HG03066 (cell line): ENCODE measurements at regions not wholly inside any gene's neighbourhood (a gene's known extent, or its start where the extent isn't known, plus 50 kb on each side); places are given as distances from the start of the nearest gene placed in this dataset.

Experiments
- ATAC-seq: cut with Tn5 transposase; IDR thresholded peaks from one replicate; pipeline ENCODE4 v1.9.1; 2021; ENCODE audit warnings: low read depth; ENCODE audit not compliant: unreplicated experiment

DNA sequence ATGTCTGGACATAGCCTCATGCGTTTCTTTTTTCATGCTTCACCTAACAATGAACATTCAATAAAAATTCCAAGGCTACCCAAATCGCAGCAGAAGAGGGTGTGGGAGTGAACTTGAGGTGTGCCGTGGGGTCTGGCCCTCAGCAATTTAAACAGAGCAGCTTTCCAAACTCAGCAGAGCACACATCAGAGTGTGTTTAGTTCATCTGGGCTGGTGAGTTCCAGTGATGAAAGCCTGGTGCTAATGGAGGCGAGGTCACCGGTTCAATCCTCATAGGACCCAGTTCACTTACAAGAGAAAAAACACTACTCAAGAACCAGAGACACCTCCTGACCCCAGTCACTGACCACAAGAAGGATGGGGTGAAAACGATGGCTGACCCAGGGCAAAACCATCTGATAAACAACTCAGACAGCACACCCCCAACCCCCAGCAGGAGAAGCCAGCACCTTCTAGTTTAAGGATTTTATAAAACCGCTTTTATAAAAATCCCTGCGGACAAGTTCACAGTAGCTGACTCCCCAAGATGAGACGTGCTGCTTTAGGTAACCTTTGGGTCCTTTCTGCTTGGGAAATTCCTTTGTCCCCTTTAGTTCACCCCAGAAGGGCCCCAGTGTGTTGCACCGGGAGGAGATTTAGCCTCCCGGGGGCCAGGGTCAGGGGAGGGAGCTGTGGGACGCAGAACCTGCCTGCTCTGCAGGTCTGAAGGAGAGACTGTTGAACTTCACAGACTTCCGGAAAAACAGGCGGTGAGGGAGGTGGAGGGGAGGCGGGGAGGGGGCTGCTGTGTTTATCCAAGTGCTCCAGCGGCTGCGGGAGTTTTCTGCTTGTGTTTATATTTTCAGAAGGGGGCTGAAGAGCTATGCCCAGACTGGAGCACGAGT lies 152.7 kb upstream of the SOX11 start:
- no peak for ATAC-seq

DNA sequence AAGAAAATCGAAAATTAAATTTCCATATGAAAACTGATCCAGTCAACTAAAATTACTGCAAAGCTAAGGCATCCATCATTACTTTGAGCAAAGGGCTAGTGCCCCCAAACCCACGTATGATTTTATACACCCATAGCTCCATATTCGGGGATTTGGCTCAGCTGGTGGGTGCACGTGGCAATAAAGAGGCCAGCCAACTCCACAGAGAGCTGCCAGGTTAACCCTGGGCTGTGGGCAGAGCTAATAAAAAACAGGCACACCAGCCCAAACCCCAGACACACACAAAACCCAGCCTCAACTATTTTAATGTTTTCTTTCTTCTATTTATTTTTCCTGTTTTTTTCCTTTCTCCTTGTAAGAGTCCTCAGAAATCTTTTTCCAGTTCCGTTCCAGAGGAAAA lies 151.3 kb upstream of the SOX11 start:
- no peak for ATAC-seq

DNA sequence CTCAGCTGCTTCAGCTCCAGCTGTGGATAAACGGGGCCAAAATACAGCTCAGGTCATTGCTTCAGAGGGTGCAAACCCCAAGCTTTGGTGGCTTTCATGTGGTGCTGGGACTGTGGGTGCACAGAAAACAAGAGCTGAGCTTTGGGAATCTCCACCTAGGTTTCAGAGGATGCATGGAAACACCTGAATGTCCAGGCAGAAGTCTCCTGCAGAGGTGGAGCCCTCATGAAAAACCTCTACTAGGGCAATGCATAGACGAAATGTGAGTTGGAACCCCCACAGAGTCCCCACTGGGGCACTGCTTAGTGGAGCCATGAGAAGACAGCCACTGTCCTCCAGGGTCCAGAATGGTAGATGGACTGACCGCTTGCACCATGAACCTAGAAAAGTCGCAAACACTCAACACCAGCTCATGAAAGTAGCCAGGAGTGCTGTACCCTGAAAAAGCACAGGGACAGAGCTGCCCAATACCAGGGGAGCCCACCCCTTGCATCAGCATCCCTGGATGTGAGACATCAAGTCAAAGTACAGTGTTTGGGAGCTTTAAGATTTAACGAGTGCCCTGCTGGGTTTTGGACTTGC lies 147.9 kb upstream of the SOX11 start:
- ATAC-seq: no peak

DNA sequence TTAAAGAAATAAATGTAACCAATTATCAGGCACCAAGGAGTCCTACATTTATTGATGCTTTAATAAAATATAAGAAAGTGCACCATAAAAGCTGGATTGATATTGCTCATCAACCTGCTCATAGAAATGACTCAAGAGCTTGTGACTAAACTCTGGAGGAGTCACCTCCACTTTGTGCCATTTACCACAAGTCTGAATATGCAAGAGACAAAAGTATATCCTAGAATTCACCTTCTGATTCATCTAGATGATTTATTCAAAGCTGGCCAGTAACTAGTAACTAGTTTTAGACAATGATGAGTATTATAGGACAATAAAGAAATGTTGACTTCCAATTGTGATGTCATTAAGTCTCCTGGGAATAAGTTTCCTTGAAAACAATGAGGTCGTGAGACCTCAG lies 146.0 kb upstream of the SOX11 start:
- ATAC-seq: no peak

DNA sequence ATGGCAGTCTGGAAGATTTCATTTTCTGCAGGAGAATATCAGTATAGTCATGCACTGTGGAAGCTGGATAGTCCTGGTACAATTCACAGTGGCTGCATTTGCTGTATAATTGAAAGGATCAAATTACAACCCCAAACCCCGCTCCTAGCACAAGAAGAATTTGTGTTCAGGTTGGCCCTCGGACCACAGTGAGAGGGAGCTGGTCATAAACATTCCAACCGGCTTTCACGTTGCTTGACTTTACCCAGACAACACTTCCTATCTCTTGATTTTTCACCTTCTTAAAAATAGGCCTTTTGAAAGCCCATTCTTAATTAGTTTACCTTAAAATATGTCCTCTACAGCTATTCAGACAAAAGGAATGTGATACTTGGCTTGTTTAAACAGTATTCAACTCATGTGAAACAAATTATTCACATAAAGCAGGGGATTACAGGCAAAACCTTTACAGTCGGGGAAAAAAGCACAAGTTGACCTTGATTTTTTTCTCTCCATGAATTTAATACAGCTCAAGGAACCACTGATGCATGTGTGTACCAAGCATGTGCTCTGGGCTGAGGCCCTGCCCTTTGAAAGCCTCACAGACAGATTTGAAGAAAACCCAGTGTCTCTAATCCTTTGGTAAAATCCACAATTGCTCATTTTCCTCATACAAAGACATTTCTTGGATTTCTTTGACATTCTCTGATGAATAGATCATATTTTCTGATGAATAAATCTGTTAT lies 143.0 kb upstream of the SOX11 start:
- ATAC-seq: no peak

DNA sequence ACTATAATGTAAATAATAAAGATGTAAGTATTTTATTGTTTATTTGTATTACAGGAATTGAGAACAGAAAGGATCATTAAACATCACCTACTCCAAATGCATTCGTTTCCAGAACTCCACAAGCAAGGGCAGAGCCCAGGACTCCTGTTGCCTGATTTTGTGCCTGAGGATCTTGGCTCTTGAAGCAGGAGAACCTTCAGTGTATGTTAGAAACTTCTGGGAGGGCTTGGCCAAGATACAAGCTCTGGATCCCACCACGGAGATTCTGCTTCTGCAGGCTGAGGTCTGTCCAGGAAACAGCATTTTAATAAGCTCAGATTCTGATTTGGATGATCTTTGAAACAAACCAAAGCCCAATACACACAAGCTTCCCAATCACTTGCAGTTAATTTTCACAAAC lies 142.4 kb upstream of the SOX11 start:
- no peak for ATAC-seq

DNA sequence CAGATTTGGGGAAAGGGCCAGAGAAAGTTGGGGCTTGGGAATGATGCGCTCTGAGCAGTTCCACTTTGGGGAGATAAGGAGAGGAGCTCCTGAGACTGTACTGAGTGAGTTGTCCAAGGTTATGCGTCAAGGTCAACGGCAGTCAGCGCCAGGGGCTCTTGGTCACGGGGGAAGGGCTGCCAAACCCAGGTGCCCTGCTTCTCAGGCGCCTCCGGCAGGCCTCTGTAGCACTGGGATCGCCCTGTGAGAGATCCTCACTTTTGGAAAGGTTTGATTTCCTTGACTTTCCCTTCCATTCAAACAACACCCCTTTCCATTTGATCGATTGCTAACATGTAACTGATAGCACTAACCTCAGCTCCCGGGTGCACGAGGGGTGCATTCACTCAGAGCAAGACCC lies 136.5 kb upstream of the SOX11 start:
- ATAC-seq: no peak

DNA sequence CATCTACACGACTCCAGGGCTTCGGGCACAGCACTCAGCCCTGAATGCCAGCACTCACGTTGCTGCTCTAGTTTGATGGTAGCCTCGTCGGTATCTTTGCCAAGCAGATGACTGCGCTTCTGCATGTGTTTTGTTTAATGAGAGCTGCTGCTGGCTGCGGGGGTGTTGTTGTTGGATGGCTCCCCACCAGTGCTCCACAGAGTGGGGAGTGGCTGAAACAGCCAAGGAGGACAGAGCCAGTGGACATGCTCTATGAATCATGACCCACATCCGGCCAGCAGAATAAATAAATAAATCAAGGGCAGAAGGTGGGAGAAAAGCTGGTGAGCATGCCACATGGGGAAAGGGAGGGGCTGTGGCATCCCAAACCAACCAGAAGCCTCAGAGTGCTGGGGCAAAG lies 131.2 kb upstream of the SOX11 start:
- ATAC-seq: no peak

DNA sequence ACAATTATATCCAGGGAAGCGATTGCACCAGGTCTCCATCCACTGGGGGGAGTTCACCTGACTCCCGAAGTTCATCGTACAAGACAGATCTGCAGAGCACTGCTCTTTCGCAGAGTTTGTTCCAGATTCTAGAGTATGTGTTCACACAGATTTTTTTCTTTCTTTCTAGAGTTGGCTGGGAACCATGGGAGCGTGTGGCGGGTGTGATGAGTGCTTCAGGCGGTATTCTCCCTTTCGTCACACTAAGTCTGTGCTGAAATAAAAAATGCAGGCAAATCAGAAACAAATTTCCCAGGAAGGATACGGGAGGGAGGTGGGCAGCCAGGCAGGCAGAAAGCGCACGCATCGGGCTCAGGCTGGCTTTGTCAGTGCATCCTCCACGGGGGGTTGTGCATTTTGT lies 129.8 kb upstream of the SOX11 start:
- no peak for ATAC-seq

DNA sequence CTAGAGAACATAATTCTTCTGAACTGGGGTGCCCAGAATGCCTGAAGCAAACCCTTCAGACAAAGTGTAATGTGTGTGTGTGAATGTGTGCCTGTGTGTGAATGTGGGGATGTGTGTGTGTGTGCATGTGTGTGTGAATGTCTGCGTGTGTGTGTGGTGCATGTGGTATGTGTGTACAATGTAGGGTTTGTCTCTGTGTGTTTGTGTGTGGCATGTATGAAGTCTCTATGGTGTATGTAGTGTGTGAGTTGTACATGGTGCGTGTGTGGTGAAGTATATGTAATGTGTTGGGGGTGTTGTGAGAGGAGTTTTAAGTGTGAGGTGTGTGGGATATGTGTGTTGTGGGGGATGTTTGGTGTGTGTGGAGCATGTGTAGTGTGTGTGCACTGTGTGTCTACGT lies 129.3 kb upstream of the SOX11 start:
- ATAC-seq: no peak

DNA sequence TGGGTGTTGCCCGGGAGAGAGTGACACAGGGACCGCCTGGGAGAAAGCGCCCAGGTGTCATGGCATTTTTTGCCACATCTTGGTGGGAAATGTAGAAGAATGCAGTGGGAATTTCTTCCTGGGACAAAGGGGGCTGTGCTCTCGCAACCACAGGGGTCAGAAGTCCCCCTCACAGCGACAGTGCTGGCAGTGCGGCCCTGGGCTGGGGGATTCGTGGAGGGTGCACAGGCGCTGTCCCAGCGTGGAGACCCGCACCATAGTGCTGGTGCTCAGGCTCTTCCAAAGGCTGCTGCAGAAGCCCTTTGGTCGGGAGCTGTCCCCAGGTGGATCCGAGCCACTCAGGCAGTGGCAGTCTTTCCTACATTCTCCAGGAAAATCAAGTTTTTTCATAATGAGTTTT lies 128.8 kb upstream of the SOX11 start:
- no peak for ATAC-seq

DNA sequence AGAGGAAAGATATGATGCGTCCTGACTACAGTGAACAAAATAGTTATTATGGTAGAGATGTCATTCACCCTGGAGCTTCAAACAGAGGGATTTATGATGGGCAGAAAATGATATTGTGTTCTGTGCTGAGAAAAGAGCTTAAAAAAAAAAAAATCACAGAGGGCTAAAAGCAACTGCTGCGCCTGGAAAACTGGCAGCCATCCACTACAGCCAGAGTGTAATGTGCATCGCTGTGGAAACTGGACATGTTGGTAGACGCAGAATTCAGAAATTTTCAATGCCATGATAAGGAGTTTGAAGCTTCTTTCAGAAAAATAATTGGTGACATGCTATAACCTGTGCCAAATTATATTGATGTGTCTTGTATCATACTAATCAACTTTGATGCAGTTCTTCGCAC lies 122.9 kb upstream of the SOX11 start:
- ATAC-seq: no peak

DNA sequence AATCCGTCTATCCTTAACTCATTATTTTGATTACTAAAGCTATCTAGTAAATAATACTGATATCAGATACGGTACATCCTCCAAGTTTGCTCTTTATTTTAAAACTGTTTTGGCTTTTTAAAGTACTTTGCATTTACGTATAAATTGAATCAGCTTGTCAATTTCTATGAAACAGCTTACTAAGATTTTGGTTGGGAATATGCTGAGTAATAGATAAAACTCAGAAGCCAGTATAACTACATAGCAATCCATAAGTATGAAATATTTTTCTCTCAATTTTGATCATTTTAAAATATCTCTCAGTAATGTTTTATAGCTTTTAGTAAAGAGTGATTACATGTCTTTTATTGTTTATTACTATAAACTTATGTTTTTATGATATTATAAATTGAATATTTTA lies 116.2 kb upstream of the SOX11 start:
- no peak for ATAC-seq

DNA sequence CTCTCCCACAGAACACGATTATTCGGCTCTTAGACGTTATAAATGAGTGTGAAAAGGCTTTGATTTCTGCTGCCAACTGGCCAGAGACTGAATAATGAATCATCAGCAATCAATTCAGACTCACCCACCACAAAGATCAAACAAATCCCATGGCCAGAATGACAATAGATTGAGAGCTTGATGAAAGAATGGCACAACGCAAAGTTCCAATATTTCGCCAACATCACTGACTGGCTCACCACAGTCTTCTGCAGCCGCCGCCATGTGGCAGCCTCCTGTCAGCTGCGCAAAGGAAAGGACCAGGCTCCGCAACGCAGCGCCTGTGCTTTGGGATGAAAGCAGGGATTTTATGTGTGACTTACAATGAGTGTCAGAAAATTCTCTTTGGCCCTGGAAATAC lies 104.4 kb upstream of the SOX11 start:
- ATAC-seq: no peak

DNA sequence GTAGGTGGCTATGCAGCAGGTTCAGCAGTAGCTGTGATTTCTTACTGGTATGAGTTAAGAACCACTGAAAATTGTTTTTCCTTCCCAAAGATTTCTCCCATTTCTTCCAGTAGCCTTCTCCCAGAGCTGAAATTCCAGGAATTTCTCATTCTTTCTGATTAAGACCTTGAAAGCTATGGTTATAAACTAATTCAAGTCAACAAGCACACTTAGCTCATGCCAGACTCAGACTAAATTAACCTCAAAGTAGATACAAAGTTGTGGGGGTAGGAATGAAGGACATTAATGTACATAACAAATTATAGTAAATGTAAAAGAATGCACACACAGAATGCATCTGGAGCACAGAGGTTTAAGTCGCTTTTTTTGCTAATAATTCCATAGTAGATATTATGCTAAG lies 103.6 kb upstream of the SOX11 start:
- ATAC-seq: no peak

DNA sequence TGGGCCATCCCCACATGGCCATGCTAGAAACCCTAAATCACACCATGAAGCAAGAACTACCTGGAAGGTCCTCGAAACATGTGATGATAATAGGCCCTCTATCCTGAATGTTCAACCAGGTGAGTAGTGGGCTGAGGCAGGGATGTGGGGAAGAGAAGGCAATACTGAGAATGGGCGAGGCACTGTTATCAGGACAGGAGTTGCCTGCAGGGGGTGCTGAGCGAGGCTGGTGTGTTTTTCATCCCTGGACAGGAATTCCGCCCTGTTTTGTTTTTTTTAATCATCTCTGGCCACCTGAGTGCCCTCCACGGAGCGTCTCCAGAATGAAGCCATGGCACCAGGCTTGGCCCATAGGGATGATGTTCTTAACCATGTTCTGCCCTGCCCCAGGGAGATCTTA lies 103.0 kb upstream of the SOX11 start:
- no peak for ATAC-seq

DNA sequence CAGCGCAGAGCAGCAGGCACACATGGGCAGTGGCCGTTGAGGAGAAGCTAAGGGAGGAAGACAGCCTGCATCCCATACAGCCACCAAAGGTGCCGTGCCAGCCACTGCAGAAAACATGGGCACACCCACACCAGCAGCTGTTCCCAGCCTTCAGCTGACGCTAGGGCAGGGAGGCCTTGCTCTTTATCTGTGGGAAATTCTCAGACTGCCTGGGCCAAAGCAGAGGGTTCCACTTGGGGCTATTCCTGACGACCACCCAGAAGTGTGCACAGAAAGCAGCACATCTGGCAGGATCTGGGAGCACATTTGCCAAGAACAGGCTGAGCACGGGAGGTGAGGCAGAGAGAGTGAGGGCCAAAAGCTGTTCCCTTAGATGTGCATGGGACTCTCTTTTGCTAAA lies 101.3 kb upstream of the SOX11 start:
- no peak for ATAC-seq

DNA sequence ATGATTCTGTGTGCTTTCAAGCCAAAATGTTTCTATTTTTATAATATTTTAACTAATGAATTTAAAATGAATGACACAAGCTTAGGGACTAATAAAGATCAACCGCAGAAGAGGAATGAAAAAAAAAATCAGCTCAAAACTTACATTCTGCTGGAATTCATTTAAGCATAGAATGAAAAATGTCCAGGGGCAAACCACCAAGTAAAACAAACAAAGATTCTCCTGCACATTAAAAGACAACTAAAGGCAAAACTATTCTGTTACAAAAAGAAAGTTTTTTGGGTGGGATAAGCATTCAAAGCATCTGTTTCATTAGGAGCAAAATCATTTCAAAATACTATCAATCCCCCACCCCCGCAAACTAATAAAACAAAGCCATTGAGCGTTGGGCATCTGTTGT lies 99.3 kb upstream of the SOX11 start:
- ATAC-seq: no peak

DNA sequence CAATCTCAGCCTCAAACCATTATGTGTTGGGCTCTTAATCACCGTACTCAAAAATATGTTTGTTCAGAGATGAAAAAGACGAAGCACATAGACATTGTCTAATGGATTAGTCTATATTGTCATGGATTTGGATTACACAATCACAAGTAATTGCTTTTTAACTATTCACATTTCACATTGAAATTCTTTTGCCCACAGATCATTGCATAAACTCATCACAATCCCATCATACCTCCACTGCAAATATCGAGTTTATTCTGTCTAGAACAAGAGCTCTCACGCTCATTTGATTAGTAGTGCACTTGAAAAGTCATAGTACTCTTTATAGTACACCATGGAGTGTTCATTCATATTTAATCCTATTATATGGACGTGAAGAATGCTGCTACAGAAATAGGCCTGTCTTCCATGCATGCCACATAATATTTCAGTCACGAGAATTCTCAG lies 97.9 kb upstream of the SOX11 start:
- no peak for ATAC-seq

DNA sequence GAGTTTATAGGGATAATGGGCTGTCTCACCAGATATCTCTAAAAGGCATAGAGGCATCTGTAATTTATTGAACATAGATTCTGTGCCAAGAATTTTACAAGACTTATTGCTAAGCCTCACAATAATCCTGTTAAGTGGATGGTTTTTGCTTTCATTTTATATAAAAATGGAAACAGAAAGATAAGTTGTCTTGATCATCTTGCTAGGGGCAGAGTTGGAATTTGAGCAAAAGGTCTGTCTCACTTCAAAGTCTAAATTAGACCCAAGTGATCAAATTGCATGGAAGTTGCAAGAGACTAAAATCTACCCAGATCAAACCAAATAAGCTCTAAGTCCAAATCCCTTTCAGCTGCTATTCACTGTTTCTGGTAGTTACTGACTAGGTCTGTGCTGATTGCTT lies 95.3 kb upstream of the SOX11 start:
- no peak for ATAC-seq

DNA sequence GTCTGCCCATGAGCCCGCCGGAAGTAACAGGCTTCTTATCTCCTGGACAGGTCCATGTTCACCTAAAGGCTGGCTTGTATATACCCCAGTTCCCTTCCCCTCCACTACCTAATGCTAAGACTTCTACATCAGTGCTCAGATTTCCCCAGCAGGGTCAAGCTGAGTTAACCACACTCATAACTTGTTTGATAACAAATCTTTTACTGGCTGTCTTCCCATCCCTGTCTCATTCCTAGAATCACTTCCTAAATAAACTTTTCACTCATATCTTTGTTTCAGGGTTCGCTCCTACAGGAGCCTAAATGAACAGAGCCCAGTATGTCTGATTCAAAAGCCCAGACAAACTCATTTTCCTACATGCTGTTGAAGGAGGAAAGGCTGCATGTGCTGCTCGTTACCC lies 94.0 kb upstream of the SOX11 start:
- no peak for ATAC-seq

DNA sequence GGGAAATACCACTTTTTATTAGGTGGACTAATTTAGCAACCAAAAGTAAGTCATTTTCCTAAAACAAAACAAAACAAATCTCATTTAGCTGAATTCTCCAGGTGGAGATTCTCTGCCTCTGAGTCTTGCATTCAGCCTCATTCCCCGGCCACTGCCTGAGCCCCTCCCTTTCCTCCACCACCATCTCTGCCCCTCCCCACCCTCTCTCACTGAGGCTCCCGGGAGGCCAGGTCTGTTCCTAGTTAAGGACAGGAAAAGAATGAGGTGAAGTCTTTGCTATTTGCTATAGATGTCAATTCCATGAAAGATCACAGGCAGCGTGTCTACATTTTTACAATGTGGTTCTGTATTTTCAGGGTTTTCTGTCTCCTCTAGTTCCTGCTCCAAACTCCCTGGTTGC lies 83.0 kb upstream of the SOX11 start:
- ATAC-seq: no peak
